HL-60 (cell line): ENCODE measurements at regions not wholly inside any gene's neighbourhood (a gene's known extent, or its start where the extent isn't known, plus 50 kb on each side); places are given as distances from the start of the nearest gene placed in this dataset.
A peak's percentile ranks its signal among the peaks of the same experiment; 100 is the strongest.

Experiments
- DNase-seq, 2 experiments: peaks; one replicate each; pipeline ENCODE4 v3.0.0-alpha.2; 2010 to 2020; ENCODE audit warnings: low read depth in 1 of 2, low spot score in 1 of 2
- H3K27ac ChIP-seq: fragments of 250-450 bp; sonication (Bioruptor Pico); replicated peaks from 2 replicates; pipeline ENCODE4 v1.5.1; 2020; ENCODE audit warnings: mild to moderate bottlenecking, moderate library complexity
- H3K27me3 ChIP-seq: fragments of 250-450 bp; sonication (Bioruptor Pico); 2 replicates; pipeline ENCODE4 v1.5.1; 2021; ENCODE audit warnings: mild to moderate bottlenecking, moderate library complexity; ENCODE audit not compliant: insufficient read depth, poor library complexity, severe bottlenecking
- H3K4me3 ChIP-seq: replicated peaks from 2 replicates; pipeline ENCODE4 v1.5.1; 2011; ENCODE audit warnings: mild to moderate bottlenecking, control low read depth, low read length; ENCODE audit not compliant: insufficient read depth
- GABPA ChIP-seq: IDR thresholded peaks from 2 replicates; pipeline ENCODE4 v1.6.1; 2012; ENCODE audit warnings: low read depth
- SPI1 ChIP-seq: IDR thresholded peaks from 2 replicates; pipeline ENCODE4 v1.6.1; 2012; ENCODE audit warnings: low read depth, mild to moderate bottlenecking, borderline replicate concordance

DNA sequence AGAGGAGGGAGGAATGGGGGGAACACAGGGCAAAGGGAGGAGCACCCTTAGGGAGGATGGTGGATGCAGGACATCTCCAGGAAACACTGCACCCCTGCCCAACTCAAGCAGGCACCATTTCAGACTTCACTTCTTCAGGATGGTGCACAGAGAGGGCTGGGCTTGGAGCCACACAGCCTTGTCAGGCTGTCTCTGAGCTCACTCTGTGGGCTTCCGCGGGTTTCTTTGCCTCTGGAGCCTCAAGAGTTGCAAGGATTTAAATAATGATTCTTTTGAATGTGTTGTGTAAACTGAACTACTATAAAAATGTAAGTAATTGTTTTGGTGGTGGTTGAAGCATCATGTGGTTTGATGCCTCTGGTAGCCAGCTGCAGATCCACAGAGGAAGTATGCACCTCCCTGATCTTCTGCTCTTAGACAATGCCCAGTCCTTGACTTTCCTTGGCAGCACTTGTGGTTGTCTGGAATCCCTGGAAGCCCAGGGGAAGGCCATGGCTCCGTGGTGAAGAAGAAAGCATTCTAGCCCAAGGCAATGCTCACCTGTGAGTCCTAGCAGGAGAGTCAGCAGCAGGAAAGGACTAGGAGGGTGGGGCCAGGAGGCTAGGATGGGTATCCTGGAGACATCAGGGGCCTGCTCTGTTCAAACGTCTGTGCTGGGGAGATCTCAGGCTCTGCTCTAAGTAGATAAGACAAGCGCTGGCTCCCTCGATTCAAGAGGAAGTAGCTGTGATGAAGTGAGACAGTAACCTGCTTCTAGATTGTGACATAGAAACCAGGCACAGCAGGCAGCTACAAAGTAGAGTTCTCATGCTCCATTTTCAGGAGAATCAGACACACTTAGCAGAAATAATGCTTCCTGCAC, 50.2 kb upstream of the SIRPG start:
- Histone ChIP-seq H3K27me3 (no peaks in the 10 kb centered on the region), H3K4me3 (no peak overlapping the region), H3K27ac (peak overlapping the region; percentile 46)
- DNase-seq: peak in 1 of 2 experiments; percentile 80
- TF ChIP-seq SPI1: peak; percentile 50; the same call in 1 of the 2 replicates
- no peak for TF ChIP-seq GABPA
